HT1080 (cell line): ENCODE measurements at regions not wholly inside any gene's neighbourhood (a gene's known extent, or its start where the extent isn't known, plus 50 kb on each side); places are given as distances from the start of the nearest gene placed in this dataset. TPM values are rescaled to one million over a fixed set of nuclear protein-coding genes. Genes with fewer than 3 reads are reported as not detected.
"Not testable (repeated sequence)": the region's sequence is repeated elsewhere in the genome, so short reads cannot be mapped to it uniquely, and the experiment has no call there.

Experiments used
- DNase-seq: peaks from one replicate; pipeline ENCODE4 v3.0.0-alpha.2; 2015; ENCODE audit warnings: low read depth
- small RNA-seq: library from RNA; depleted of rRNA; stranded (forward); fragments of <200 nt; gene quantifications from one replicate; pipeline ENCODE3, GENCODE V24; 2014

DNA sequence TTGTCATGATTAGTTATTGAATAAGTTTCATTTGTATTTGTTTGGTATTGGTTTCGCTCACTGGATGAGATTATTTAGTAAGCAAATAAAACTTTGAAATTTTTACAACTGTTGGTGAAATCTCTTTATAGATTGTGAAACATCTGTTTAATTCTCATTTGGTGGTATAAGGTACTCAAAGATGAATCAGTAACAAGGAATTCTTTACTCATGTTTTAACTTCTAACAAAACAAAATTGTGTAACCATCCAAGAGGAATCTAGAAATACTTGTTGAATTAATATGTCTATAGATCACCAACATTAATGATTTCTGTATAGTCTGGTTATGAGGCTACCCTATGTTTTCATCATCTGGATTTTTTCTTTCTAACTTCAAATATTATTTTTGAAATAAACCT is 62.8 kb upstream of the USP25 start:
- no peak for DNase-seq

DNA sequence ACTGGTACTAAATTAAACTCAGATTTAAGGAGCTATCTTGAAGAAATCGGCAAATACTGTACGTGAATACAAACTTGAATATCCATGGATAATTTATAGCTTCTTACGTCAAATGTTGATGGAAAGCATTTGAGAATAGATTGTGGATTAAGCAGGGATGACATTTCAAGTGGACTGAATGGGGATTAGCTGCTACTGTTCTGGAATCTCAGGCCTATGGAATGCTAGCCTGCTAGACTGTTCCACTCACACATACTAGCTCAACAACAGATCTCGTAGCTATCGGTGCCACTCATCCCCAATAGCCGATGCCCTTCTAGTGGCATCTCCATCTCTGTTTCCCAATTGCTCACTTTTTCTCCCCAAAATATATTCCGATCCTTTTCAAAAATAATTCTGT is 62.0 kb upstream of the USP25 start:
- no peak for DNase-seq

DNA sequence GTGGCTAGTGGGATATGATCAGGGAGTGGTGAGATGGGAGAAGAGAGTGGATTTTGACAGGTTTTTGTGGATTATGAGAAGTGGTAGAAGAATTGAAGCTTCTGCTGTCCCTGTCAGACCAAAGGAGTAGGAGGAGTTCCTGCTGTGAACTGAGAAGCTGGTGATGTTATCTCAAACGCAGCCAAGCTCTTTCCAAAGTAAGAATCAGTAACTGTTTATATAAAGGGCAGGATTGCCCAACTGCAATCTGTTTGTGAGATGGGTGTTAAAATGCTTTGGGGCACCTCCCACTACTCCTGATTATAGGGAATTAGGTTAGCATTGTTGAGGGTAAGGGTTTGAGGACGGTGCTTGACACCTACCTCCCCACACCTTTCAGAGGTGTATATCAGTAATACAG is 60.5 kb upstream of the USP25 start:
- no peak for DNase-seq

DNA sequence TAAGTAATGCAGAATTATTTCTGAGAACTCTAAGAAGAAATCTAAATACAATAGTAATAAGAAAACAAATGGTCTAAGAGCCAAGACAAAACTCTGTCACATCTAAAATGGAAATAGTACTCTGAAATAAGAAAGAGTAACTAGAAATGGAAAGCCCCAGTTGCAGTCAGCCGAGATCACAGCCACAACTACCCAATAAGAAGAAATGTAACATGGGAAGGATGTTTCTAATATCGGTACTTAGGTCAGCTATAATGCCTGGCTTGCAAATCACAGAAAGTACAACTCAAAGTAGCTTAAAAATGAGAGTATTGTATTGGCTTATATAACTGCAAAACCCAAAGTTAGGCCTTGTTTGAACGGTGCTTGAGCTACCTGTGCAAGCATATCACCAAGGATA is 58.6 kb upstream of the USP25 start:
- DNase-seq: no peak

DNA sequence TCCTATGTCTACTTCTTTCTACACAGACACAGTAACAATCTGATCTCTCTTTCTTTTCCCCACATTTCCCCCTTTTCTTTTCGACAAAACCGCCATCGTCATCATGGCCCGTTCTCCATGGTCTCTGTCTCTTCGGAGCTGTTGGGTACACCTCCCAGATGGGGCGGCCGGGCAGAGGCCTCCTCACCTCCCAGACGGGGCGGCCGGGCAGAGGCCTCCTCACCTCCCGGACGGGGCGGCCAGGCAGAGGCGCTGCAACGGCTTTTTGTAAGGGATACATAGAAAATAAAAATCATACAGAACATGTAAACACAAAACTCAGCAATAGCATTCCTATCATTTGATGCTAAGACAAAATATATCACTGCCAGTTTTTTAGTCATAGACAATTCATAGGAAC is 57.2 kb upstream of the USP25 start:
- DNase-seq: not testable (repeated sequence)

DNA sequence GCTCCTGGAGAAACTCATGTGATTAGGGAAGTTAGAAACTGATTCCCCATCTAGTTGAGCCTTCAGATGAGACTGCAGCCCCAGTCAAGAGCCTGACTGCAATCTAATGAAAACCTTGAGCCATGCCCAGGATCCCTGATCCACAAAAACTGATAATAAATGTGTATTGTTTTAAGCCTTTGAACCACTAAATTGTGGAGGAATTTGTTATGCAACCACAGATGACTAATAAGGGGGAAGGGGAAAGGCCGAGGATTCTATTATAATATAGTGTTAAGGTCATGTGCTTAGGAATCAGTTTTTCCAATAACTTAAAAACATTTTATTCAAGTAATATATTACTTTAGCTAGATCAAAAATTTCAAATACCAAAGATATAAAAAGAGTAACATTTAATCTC is 52.8 kb upstream of the USP25 start:
- peak; percentile 24 for DNase-seq

DNA sequence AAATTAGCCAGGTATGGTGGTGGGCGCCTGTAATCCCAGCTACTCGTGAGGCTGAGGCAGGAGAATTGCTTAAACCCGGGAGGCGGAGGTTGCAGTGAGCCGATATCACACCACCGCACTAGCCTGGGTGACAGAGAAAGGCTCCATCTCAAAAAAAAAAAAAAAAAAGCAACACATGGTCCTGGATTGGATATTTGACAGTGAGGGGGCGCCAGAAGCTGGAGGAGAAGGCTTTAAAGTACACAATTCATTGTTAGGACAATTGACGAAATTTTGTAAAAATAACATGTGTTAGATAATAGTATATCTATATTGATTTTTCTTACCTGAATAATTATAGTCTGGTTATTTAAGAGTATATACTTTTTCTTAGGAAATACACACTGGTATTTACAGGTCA is 50.2 kb upstream of the USP25 start:
- DNase-seq: no peak

Small RNA genes lying in the stretch of these regions (small RNA-seq; reads per million reads assigned to genes)
- gene AF246928.1 (not detected), gene CYCSP42 (not detected), gene RNU6-1326P (not detected)
